Astrocyte (in vitro differentiated cells and primary cell): ENCODE measurements at regions not wholly inside any gene's neighbourhood (a gene's known extent, or its start where the extent isn't known, plus 50 kb on each side); places are given as distances from the start of the nearest gene placed in this dataset.

Experiments used
- DNase-seq: peaks from one replicate; pipeline ENCODE4 v3.0.0-alpha.2; 2010; ENCODE audit warnings: low read depth
- FAIRE-seq: peaks from 2 replicates; lab custom pipeline; 2011; peaks lifted over from hg19 to GRCh38; lab: Jason Lieb, UNC
- H2AFZ ChIP-seq: 2 replicates; pipeline ENCODE4 v1.6.0; 2012; ENCODE audit warnings: low read depth, low read length, inconsistent platforms
- H3K27ac ChIP-seq: 2 replicates; pipeline ENCODE4 v1.5.1; 2011; ENCODE audit warnings: low read depth, low read length, inconsistent platforms
- H3K27me3 ChIP-seq: 2 replicates; pipeline ENCODE4 v1.6.0; 2011; ENCODE audit warnings: low read length, inconsistent platforms; ENCODE audit not compliant: insufficient read depth
- H3K36me3 ChIP-seq: 2 replicates; pipeline ENCODE4 v1.5.1; 2011; ENCODE audit warnings: low read length, inconsistent platforms; ENCODE audit not compliant: insufficient read depth
- H3K4me1 ChIP-seq: 2 replicates; pipeline ENCODE4 v1.5.1; 2011; ENCODE audit warnings: low read length, inconsistent platforms; ENCODE audit not compliant: insufficient read depth
- H3K4me2 ChIP-seq: 2 replicates; pipeline ENCODE4 v1.6.0; 2012; ENCODE audit warnings: low read length, inconsistent platforms
- H3K4me3 ChIP-seq: 2 replicates; pipeline ENCODE4 v1.5.1; 2011; ENCODE audit warnings: low read depth, mild to moderate bottlenecking, low read length, inconsistent platforms; ENCODE audit not compliant: insufficient read depth
- H3K79me2 ChIP-seq: 2 replicates; pipeline ENCODE4 v1.6.0; 2012; ENCODE audit warnings: mild to moderate bottlenecking, low read length, inconsistent platforms; ENCODE audit not compliant: insufficient read depth
- H3K9ac ChIP-seq: 2 replicates; pipeline ENCODE4 v1.6.0; 2012; ENCODE audit warnings: mild to moderate bottlenecking, low read length, inconsistent platforms
- H3K9me3 ChIP-seq: 2 replicates; pipeline ENCODE4 v1.5.1; 2012; ENCODE audit warnings: low read depth, mild to moderate bottlenecking, low read length, inconsistent platforms; ENCODE audit not compliant: insufficient read depth
- H4K20me1 ChIP-seq: 2 replicates; pipeline ENCODE4 v1.6.0; 2012; ENCODE audit warnings: low read length, inconsistent platforms; ENCODE audit not compliant: insufficient read depth
- H3K27ac Mint-ChIP-seq: one replicate; pipeline ENCODE4 v1.8.0; 2021; ENCODE audit warnings: mild to moderate bottlenecking, mixed read lengths; ENCODE audit not compliant: unreplicated experiment
- H3K27me3 Mint-ChIP-seq: one replicate; pipeline ENCODE4 v1.8.0; 2021; ENCODE audit warnings: low read depth, mixed read lengths; ENCODE audit not compliant: unreplicated experiment
- H3K36me3 Mint-ChIP-seq: one replicate; pipeline ENCODE4 v1.8.0; 2021; ENCODE audit warnings: low read depth, mixed read lengths; ENCODE audit not compliant: unreplicated experiment
- H3K4me1 Mint-ChIP-seq: one replicate; pipeline ENCODE4 v1.8.0; 2021; ENCODE audit warnings: low read depth, mixed read lengths; ENCODE audit not compliant: unreplicated experiment
- H3K4me3 Mint-ChIP-seq: one replicate; pipeline ENCODE4 v1.8.0; 2021; ENCODE audit warnings: mild to moderate bottlenecking, moderate library complexity, mixed read lengths; ENCODE audit not compliant: unreplicated experiment
- H3K9me3 Mint-ChIP-seq: one replicate; pipeline ENCODE4 v1.8.0; 2021; ENCODE audit warnings: mild to moderate bottlenecking, mixed read lengths; ENCODE audit not compliant: unreplicated experiment
- CTCF ChIP-seq: IDR thresholded peaks from 2 replicates; pipeline ENCODE4 v1.5.1; 2011; ENCODE audit warnings: low read depth, mild to moderate bottlenecking, inconsistent platforms, low read length, moderate library complexity; ENCODE audit not compliant: insufficient read depth
- EZH2 ChIP-seq: IDR thresholded peaks from 2 replicates; pipeline ENCODE4 v1.6.1; 2012; ENCODE audit warnings: mild to moderate bottlenecking, low read length, inconsistent platforms; ENCODE audit not compliant: insufficient read depth

- no peaks in the 10 kb centered on the region for H3K36me3 Mint-ChIP-seq
Measured at GRCh38 chr2:126241411-126241810, 414.5 kb upstream of the GYPC start.

GRCh38 chr2:126244937-126245336 is 411.0 kb upstream of the GYPC start:
- Histone ChIP-seq H2AFZ (no peak overlapping the region), H4K20me1 (no peaks in the 10 kb centered on the region), H3K79me2 (no peaks in the 10 kb centered on the region), H3K9ac (no peak overlapping the region), H3K9me3 (peaks cover 2% of the 10 kb centered on the region), H3K36me3 (no peaks in the 10 kb centered on the region), H3K4me1 (no peaks in the 10 kb centered on the region), H3K27ac (no peak overlapping the region), H3K27me3 (no peaks in the 10 kb centered on the region), H3K4me2 (no peak overlapping the region), H3K4me3 (no peak overlapping the region)
- H3K27ac Mint-ChIP-seq, result no peak overlapping the region
- no peak overlapping the region for H3K4me3 Mint-ChIP-seq
- DNase-seq, result no peak
- H3K9me3 Mint-ChIP-seq, result no peaks in the 10 kb centered on the region
- peaks cover 5% of the 10 kb centered on the region for H3K4me1 Mint-ChIP-seq
- no peaks in the 10 kb centered on the region for H3K36me3 Mint-ChIP-seq
- H3K27me3 Mint-ChIP-seq, result peaks cover 31% of the 10 kb centered on the region
- TF ChIP-seq EZH2, result no peak
- TF ChIP-seq CTCF, result peak; percentile 20
- FAIRE-seq, result no peak

More at GRCh38 chr2:126241411-126241810, 414.5 kb upstream of the GYPC start:
- H3K27me3 ChIP-seq, result no peaks in the 10 kb centered on the region
- Mint-ChIP-seq H3K27me3 (peaks cover 23% of the 10 kb centered on the region), H3K4me3 (no peak overlapping the region), H3K4me1 (peaks cover 6% of the 10 kb centered on the region), H3K9me3 (peaks cover 3% of the 10 kb centered on the region), H3K27ac (no peak overlapping the region)
- H3K4me3 ChIP-seq, result no peak overlapping the region
- no peaks in the 10 kb centered on the region for H3K4me1 ChIP-seq
- TF ChIP-seq CTCF, result no peak
- TF ChIP-seq EZH2, result no peak
- DNase-seq (no peak), FAIRE-seq (no peak)
- no peak overlapping the region for H2AFZ ChIP-seq
- no peaks in the 10 kb centered on the region for H4K20me1 ChIP-seq
- no peak overlapping the region for H3K27ac ChIP-seq
- no peak overlapping the region for H3K9ac ChIP-seq
- H3K9me3 ChIP-seq, result peaks cover 5% of the 10 kb centered on the region
- no peaks in the 10 kb centered on the region for H3K36me3 ChIP-seq
- no peaks in the 10 kb centered on the region for H3K79me2 ChIP-seq
- no peak overlapping the region for H3K4me2 ChIP-seq

- H3K9me3 ChIP-seq, result no peaks in the 10 kb centered on the region
- no peak overlapping the region for H3K27ac ChIP-seq
- H3K27me3 ChIP-seq, result no peaks in the 10 kb centered on the region
- no peaks in the 10 kb centered on the region for H3K79me2 ChIP-seq
- Mint-ChIP-seq H3K4me1 (no peaks in the 10 kb centered on the region), H3K4me3 (no peak overlapping the region), H3K27ac (no peak overlapping the region), H3K36me3 (no peaks in the 10 kb centered on the region), H3K27me3 (no peaks in the 10 kb centered on the region), H3K9me3 (no peaks in the 10 kb centered on the region)
- H2AFZ ChIP-seq, result no peak overlapping the region
- FAIRE-seq (no peak), DNase-seq (no peak)
- H4K20me1 ChIP-seq, result no peaks in the 10 kb centered on the region
- H3K4me1 ChIP-seq, result no peaks in the 10 kb centered on the region
- no peak overlapping the region for H3K9ac ChIP-seq
- no peak overlapping the region for H3K4me3 ChIP-seq
- H3K36me3 ChIP-seq, result no peaks in the 10 kb centered on the region
- H3K4me2 ChIP-seq, result no peak overlapping the region
- TF ChIP-seq CTCF (no peak), EZH2 (no peak)
Measured at GRCh38 chr2:126253669-126254068, 402.3 kb upstream of the GYPC start.
